Endometrial microvascular endothelial cells (primary cell): ENCODE measurements at regions not wholly inside any gene's neighbourhood (a gene's known extent, or its start where the extent isn't known, plus 50 kb on each side); places are given as distances from the start of the nearest gene placed in this dataset.

Experiments
- in situ Hi-C: cut with HindIII; loops from 2 replicates; pipeline ENCODE4 v1.10.0; 2017; ENCODE audit warnings: low sequenced_read_pairs, low pct_unique_long_range_greater_than_20kb; ENCODE audit errors: inconsistent ontology term

DNA sequence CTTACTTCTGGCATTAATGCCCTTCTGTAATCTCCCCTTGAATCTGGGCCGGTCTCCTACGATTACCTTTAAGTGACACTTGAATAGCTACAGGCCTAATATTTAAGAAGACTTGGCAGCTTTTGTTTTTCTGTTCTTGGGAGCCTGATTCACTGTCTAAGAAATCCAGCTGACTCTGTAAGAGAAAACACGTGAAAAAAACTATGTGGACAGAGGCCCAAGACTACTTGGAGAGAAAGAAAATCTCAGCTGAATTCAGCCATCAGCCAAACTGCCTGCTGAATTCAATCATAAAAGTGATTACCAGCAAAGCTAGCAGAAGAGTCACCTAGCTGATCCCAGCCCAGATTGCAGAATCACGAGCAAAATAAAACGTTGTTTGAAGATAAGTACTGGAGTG lies 521.2 kb downstream of the MID1IP1 start:
- in situ Hi-C loops = no loop called here

DNA sequence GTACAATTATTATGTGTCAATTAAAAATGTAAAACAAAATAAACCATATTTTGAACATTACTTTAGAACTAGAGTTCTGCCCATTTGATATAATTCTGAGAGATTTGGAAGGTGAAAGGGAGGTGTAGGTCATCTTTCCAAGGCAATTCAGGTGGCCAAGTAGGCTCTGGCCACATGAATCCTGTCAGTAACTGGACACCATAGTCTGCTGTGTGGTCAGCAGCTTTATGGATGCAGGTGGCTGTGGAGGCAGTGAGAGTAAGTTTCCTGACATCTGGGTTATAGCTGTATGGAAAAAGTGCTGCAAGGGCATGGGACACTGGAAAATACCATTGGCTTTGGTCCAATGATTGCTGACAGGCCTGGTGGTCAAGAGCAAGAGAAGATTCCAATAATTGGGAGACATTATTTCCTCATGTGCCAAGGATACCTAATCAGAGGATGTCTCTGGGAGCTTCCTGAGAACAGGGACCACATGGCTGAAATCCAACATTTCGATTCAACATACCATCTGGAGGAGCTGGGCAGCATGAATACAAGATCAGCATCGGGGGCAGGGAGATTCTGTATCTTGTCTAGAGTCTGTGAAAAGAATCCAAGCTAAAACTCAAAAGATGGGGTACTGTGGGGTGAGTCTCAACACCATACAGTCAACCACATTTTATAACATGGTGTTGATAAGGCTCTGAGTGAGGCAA lies 523.1 kb downstream of the MID1IP1 start:
- in situ Hi-C loops = no loop called here

DNA sequence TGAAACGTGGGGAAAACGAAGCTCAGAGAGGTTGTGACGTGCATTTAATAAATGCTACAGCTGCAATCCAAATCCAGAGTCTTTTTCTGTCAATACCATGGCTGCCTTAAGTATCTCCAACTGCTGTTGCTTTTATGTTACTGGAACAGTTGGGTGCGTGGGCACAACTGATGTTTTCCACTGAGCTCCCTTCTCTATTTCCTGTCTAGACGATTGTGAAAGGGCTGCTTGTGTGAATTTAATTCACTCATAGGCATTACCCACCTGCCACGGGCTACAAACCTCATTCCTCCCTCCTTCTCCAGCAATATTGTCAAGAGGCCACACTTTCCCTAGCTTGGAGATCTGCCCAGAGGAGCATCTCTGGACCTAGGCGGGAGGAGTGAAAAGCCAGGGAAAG lies 526.0 kb downstream of the MID1IP1 start:
- in situ Hi-C loops = no loop called here

DNA sequence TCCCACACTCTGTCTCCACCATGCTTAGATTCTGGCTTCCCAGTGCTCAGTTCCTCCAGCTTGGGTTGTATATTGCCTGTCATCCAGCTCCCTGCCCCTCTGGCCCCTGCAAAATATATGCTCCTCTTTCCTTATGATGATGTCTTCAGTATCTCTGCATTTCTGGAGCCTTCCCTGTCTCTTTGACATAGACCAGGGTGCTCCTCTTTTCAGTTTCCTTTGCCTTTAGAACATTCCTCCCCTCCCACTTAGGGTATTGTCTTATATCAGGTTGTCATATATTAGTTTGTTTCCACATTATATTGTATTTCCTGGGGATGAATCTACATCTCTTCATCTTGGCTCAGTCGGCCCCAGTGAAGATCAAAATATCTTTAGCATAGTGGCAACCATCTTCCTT lies 526.4 kb downstream of the MID1IP1 start:
- in situ Hi-C loops = no loop called here

DNA sequence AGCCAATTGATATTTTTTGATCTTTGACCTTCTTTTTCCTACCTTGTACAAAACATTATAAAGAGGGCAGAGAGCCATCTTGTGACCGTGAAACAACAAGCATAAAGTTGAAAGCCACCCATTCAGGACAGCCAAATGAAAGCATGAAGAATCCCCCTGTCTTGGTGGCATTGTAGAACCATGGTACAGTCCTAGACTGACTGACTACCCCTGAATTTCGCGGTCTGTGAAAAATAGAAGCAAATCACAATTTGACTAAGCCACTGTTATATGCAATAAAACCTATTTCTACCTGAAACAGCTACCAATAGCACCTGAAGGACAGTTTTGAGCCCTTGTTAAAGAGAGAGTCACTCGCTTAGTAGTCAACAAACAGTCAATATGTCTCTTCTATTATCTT lies 527.4 kb downstream of the MID1IP1 start:
- in situ Hi-C loops = no loop called here

DNA sequence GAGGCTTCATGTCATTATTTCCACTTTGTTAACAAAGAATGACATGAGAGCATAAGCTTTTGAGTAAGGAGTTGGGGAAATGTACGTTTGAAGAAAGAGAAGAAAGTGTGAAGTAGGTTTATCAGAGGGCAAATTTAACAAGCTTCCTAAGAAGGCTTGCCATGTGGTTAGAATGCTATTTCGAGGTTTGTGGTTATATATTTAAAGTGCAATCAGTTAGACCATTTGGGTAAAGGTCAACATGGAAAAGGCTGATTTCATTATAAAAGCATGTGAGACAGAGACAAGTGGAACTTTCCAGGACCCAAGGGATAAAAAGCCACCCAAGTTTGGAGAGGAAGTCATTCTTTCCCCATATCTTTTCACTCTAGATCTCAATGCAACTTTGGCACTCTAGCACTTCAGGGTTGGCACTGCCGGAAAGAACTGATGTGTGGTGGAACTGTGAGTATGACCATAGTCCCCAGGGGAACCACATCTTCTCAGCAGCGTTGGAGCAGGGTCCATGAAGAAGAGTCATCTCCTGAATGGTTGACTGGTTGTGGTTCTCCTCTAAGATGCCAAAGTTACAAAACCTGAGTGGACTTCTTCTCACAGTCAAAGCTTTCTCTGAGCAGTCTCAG lies 529.9 kb downstream of the MID1IP1 start:
- in situ Hi-C loops = no loop called here

DNA sequence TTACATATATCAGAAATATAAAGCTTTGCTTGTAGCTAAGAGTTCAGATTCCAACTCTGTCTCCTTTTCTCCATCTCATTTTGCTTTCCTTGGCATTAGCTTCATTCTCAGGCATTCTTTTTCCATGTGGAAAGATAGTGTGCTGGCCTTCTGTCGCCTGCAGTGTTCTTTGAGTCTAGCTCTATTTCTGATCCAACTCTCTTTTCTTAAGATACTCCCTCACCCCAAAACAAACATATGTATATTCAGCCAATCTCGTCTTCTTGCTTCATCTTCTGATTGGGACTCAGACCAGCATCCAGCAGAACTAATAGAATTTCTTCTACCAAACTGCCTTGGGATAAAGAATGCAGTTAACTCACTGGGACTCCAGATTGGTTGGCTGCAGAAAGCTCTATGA lies 532.2 kb downstream of the MID1IP1 start:
- in situ Hi-C loops = no loop called here

DNA sequence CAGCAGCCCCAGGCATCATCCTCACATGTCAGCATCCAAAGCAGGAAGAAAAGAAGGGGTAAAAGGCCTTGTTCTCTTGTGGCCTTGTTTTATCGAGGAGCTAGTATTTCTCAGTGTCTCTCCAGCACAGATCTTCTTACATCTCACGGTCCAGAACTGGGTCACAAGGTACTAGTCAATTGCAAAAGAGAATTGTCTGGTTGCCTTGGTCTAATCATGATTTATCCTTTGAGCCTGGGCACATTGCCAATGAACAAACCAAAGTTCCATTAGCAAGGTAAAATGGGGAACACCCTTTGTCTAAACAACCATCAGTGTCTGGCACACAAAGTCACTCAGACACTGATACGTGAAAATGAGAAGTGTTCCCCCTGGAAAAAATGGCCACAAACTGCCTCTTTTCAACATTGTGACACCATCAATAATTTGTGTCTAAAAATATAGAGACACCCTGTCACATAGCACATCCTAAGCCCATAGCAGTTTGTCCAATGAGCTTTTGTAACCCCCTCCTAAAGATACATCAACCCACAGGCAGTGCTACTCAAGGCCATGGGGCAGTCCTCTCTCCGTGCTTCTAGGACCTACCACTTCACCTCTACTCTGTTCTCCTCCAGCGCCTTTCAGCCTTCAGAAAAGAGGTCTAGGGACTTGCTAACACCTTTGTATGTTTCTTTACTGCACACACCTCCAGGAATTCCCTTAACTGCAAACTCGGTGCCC lies 534.4 kb downstream of the MID1IP1 start:
- in situ Hi-C loops = no loop called here

DNA sequence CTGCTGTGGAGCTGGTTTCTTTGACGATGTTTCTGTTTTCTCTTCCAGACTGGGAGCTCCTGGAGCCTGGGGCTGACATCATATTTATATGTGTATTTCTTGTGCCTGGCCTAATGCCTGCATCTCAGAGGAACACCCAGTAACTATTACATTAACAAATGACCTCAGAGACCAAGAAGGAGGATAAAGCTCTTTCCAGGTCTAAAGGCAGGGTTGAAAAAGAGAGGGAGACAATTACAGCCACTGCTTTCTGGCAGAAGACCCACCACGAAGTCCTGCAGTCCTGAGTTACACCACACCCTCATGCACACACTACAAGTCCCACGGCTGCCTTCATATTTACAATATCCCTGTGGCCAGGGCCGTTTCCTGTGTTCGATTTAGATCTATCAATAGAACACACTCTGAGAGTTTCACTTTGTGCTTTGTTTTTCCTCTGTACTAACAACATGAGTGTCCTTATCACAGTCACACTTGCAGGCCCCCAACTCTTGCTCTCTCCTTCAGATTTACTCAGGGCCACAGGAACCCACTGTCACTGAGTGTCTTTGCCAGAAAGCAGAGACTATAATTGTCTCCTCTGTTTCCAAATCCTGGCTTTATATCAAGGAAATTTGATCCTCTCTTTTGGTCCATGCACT lies 535.5 kb downstream of the MID1IP1 start:
- in situ Hi-C loops = no loop called here

DNA sequence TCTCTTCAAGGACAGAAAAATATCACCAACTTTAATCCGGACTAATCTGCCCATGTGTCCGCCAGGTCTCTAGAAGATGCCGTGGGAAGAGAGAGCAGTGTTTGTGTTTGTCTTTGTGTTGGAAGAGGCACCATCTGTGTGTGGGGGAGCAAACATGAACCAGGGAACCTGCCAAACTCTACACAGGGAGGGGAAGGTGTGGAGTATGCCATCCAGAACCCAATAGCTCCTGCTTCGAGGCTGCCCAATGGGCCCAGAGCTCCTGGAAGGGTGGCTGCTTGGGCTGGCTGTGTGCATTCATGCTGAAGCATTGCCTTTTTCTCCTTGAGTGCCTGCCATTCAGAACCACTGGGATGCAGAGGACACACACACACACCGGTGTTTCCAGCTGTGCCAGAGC lies 536.2 kb downstream of the MID1IP1 start:
- in situ Hi-C loops = no loop called here

DNA sequence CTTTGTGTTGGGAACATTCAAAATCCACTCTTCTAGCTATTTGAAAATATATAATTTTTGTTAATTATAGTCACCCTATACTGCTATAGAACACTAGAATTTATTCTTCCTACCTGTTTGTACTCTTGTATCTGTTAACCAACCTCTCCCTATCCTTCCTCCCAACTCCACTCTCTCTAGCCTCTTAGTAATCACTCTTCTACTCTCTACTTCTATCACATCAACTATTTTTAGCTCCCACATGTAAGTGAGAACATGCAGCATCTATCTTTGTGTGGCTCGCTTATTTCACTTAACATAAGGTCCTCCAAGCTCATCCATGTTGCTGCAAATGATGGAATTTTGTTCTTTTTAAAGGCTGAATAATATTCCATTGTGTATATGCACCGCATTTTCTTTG lies 537.3 kb downstream of the MID1IP1 start:
- in situ Hi-C loops = no loop called here

DNA sequence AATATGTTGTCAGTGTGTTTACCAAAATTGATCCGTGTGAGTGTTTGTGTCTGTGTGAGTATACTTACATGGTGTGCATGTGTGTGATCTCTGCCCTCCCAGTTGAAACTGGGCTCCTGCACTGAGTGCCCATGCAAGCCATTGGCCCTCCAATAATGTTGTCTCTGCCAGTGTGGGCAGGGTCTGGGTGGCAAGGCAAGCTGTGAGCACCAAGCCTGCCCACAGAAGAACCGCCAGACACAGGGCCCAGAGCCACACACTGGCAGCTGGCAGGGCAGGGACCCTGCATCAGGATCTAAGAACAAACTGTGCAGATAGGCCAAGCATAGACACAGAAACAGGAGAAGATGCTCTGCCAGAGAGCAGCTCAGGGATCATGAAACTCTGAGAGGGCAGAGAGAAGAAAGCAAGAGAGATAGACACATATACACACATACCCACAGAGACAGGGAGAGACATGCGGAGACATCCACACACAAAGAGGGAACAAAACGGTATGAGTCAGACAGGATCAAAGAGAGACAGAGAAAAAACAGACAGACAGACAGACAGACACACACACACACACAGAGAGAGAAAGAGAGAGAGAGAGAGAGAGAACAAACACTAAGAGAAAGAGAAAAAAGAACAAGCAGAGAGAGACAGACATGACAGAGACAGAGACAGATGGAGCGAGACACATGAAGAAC lies 555.0 kb downstream of the MID1IP1 start:
- in situ Hi-C loops = no loop called here

DNA sequence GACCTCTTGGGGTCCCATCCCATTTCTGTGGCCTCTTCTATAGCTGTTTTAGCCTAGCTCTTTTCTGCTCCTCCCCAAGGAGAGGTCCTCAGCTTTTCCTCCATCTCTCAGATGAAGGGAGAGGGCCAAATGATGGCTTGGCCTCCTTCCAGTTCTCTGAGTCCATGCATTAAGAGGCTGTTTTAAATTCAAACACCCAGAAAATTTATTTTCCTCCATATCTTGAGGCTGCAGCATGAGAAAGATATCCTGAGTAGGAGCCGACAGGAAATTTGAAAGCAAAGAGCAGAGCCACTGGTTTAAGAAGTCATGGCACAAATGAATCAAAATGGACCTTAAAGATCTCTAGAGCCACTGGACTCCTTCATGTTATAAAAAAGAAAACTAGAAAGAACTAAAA lies 558.8 kb downstream of the MID1IP1 start:
- in situ Hi-C loops = no loop called here

DNA sequence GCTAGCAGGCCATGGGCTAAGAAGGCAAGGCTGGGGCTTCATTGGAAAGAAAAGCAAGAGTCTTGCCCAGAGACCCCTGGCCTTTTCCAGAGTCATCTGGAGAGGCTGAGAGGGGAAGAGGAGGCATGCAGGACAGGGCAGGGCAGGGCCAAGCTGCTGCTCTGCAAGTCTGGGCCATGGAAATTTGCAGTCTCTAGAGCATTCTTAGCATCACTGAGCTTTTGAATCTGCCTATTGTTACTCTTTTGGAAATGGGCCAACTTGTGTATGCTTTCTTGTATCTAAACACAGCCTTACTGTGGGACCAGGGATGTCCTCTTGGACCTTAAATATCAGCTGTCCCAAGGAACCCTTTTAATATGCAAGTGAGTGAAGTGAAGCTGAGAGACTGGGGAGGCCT lies 560.5 kb downstream of the MID1IP1 start:
- in situ Hi-C loops = no loop called here

DNA sequence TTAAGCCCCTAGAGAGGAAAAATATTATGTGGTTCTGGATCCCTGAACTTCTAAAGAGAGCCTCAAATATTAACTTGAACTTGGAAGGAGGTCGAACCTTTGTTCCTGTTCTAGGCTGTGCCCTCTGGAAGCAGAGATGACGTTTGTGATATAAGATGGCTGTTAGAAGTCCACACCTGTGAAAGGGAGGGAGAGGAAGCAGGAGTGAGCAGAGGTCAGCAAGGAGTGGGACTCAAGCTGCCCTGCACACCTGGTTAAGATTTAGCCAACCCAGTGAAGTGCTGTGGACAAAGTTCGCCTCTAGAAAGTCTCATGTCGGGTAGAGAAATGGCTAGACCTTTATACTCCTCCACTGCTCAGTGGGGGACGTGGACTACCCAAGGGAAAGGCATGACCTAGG lies 566.2 kb downstream of the MID1IP1 start:
- in situ Hi-C loops = no loop called here

DNA sequence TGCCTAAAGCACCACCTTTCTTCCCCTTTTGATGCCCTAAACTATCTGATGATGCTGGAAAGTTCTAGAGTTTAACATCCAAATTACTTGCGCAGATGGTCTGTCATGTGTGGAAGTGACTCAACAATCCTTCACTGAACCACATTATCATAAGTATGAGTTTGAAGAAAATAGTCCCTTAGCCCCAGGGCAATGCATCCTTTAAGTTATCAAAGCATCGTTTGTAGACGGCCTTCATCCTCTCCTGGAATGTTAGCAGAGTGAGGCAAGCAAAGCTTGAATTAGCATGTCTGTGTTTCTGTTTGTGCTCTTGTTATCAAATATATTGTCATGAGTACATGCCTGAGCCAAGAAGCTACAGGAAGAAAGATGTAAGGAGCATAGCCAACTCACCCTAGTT lies 570.9 kb downstream of the MID1IP1 start:
- in situ Hi-C loops = no loop called here

DNA sequence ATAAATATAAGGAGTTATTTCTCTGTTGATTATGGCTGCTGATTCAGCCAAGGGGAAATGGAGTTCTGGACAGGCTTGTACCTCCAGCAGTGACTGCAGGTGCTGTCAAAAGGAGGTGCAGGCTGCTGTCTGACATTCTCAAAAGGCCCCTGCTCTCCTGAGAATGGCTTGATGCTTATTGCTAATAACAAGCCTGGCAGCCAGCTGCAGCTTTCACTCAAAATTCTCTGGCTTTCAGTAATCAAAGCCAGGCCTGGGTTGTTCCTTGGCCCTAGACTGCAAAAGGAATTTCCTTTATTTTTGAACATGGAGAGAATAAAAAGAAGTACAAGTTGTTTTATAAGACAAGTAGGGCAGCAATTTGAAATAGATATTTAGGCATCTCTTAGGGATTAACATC lies 575.9 kb downstream of the MID1IP1 start:
- in situ Hi-C loops = no loop called here

DNA sequence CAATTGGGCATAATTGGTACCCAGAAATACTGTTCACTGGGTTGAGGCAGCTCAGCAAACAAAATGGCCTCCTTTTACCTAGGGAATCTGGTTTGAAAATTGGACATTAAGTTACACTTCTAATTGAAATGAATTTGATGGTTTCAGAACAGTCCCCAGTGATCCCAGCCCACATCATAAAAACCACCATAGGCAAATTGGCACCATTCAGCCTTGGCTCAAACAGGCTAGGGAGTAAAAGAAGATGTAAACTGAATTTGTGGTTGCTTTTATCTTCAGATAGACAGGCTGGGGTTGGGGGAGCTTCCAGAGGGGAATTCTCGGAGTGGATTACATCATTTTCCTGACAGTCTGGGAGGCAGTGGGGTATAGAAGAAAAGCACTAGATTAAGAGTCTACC lies 576.5 kb downstream of the MID1IP1 start:
- in situ Hi-C loops = no loop called here

DNA sequence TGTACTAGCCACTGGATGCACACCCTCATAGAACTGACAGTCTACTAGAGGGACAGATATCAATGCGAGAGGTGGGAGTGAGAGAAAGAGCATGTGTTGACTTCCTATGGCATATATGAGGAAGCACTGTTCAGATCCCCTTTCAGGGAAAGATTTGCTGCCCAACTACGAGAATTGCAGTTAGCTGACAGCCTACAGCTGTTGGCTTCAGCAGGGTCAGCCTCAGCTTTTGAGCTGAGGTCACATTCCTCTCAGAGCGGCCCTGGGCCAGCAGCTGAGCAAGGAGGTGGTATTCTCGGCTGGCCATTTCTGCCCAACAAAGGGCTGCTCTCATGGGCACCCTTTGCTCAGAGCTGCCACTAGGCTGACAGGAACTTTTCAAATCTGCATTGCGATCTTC lies 580.2 kb downstream of the MID1IP1 start:
- in situ Hi-C loops = no loop called here
